Mesodermal cell (in vitro differentiated cells): ENCODE measurements at regions not wholly inside any gene's neighbourhood (a gene's known extent, or its start where the extent isn't known, plus 50 kb on each side); places are given as distances from the start of the nearest gene placed in this dataset.

Source experiments
- H3K27ac ChIP-seq: 2 replicates; pipeline ENCODE4 v1.7.0; 2013; ENCODE audit warnings: mild to moderate bottlenecking, low read depth, low read length, moderate library complexity; ENCODE audit not compliant: severe bottlenecking
- H3K36me3 ChIP-seq: 2 replicates; pipeline ENCODE4 v1.7.1; 2013; ENCODE audit warnings: mild to moderate bottlenecking, low read length, moderate library complexity; ENCODE audit not compliant: control insufficient read depth, insufficient read depth
- H3K4me1 ChIP-seq: one replicate; pipeline ENCODE4 v1.7.1; 2013; ENCODE audit warnings: mild to moderate bottlenecking, low read length; ENCODE audit not compliant: insufficient read depth, control insufficient read depth, poor library complexity, severe bottlenecking
- H3K4me3 ChIP-seq: 2 replicates; pipeline ENCODE4 v1.7.0; 2013; ENCODE audit warnings: low read length, control low read depth, mild to moderate bottlenecking; ENCODE audit not compliant: insufficient read depth, poor library complexity, severe bottlenecking; ENCODE audit errors: extremely low read depth
- H3K9me3 ChIP-seq: 2 replicates; pipeline ENCODE4 v1.7.1; 2013; ENCODE audit warnings: mild to moderate bottlenecking, low read length, moderate library complexity; ENCODE audit not compliant: control insufficient read depth
- whole genome bisulfite sequencing, 2 experiments: methylation state at CpG; one replicate each; pipeline ENCODE4 v1.1.5; 2013; ENCODE audit warnings: missing lambda C conversion rate in 2 of 2; ENCODE audit not compliant: insufficient coverage in 2 of 2; 5-methylcytosine and 5-hydroxymethylcytosine counted together

DNA sequence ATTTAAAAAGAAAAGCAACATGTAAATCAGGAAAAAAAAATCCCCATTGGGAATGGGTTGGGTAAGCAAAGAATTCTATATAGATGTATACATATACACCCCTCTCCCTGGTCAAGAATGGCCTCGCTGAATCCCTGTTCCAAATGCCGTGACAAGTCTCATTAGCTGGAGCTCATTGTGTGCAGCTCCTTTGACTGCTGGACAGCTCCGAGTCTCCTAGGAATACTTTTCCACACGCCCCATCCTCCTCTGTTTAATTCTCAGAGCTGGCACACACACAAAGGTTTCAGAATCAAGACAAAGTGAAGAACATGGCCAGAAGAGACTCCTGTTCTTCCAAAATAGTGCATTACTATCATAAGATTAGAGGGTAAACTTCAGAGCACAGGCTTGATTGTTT, 130.9 kb upstream of the MKLN1 start:
- Histone ChIP-seq H3K4me3 (no peak overlapping the region), H3K36me3 (no peaks in the 10 kb centered on the region), H3K4me1 (no peaks in the 10 kb centered on the region), H3K9me3 (no peaks in the 10 kb centered on the region), H3K27ac (no peak overlapping the region)
- 67 to 76% methylated on average over 4 of the region's 4 CpGs for WGBS, 2 experiments

GRCh38 chr7:131197920-131198615, 129.6 kb upstream of the MKLN1 start:
- WGBS, 2 experiments: 86 to 100% methylated on average over 1 to 2 of the region's 4 CpGs
- Histone ChIP-seq H3K4me3 (no peak overlapping the region), H3K4me1 (no peaks in the 10 kb centered on the region), H3K27ac (no peak overlapping the region), H3K36me3 (no peaks in the 10 kb centered on the region), H3K9me3 (no peaks in the 10 kb centered on the region)

DNA sequence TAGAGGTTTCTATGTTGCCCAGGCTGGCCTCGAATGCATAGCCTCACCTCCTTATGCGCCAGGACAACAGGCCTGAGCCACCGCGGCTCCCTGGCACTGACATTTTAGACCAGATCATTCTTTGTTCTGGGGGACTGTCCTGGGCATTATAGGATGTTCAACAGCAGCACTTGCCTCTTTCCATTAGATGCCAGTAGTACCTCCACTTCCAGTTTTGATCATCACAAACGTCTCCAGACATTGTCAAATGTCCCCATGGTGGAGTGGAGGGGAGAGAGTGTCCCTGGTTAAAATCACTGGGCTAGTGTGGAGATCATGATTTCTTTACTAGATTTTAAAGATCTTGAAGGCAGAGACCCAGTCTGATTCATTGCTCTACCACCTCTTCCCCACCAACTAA, 125.2 kb upstream of the MKLN1 start:
- H3K36me3 ChIP-seq: no peaks in the 10 kb centered on the region
- H3K4me3 ChIP-seq: no peak overlapping the region
- WGBS, 2 experiments: 93 to 96% methylated on average over 4 of the region's 5 CpGs
- no peaks in the 10 kb centered on the region for H3K4me1 ChIP-seq
- H3K9me3 ChIP-seq: no peaks in the 10 kb centered on the region
- H3K27ac ChIP-seq: no peak overlapping the region

- 90% methylated on average over 5 of the region's 5 CpGs for WGBS, 2 experiments
- no peak overlapping the region for H3K4me3 ChIP-seq
- no peaks in the 10 kb centered on the region for H3K36me3 ChIP-seq
- no peak overlapping the region for H3K27ac ChIP-seq
- no peaks in the 10 kb centered on the region for H3K9me3 ChIP-seq
- H3K4me1 ChIP-seq: no peaks in the 10 kb centered on the region
Observed at GRCh38 chr7:131203291-131203976, 124.2 kb upstream of the MKLN1 start.

GRCh38 chr7:131208777-131209176, 118.9 kb upstream of the MKLN1 start:
- H3K27ac ChIP-seq: no peak overlapping the region
- 85 to 93% methylated on average over 2 of the region's 3 CpGs for WGBS, 2 experiments
- no peaks in the 10 kb centered on the region for H3K9me3 ChIP-seq
- no peaks in the 10 kb centered on the region for H3K36me3 ChIP-seq
- H3K4me3 ChIP-seq: no peak overlapping the region
- no peaks in the 10 kb centered on the region for H3K4me1 ChIP-seq

DNA sequence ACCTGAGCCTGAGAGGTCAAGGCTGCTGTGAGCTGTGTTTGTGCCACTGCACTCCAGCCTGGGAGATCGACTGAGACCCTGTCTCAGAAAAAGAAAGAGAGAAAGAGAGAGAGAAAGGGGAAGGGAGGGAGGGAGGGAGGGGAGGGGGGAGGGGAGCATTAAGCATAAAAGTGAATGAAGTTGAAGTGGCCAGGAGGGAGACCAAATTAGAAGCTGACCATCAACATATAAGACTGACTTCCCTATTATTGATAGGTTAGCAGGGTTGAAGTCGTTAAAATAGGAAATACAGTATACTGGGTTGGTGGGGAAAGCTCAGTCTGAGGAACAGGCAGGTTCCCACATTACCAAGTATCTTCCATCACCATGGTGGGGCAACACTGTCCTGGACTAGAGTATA, 117.1 kb upstream of the MKLN1 start:
- Histone ChIP-seq H3K4me1 (no peaks in the 10 kb centered on the region), H3K4me3 (no peak overlapping the region), H3K36me3 (no peaks in the 10 kb centered on the region), H3K27ac (no peak overlapping the region), H3K9me3 (no peaks in the 10 kb centered on the region)
- no CpG with 5 or more reads among the region's 2 CpGs for WGBS, 2 experiments

DNA sequence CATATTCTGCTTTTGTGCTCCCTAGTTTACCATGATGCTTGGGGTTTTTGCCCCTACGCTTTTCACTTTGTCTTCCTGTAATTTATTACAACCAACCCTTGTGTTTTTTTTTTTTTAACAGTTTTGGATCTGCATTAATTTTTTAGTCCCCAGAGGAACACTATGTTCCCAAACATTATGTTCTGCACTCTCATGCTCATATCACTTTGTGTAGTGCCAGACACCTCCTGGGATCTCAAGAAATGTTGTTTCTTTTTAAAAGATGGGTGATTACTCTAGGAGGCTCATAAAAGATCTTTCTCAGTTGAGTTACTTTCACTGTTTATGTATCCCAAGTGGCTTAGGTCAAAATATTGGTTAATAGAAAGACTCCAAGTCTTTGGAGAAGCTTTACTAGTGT, 116.2 kb upstream of the MKLN1 start:
- Histone ChIP-seq H3K36me3 (no peaks in the 10 kb centered on the region), H3K9me3 (no peaks in the 10 kb centered on the region), H3K27ac (no peak overlapping the region), H3K4me1 (no peaks in the 10 kb centered on the region), H3K4me3 (no peak overlapping the region)
- WGBS, 2 experiments: no CpG with 5 or more reads among the region's 1 CpG

GRCh38 chr7:131212114-131212513, 115.6 kb upstream of the MKLN1 start:
- Histone ChIP-seq H3K4me3 (no peak overlapping the region), H3K27ac (no peak overlapping the region), H3K4me1 (no peaks in the 10 kb centered on the region), H3K9me3 (no peaks in the 10 kb centered on the region), H3K36me3 (no peaks in the 10 kb centered on the region)

- 75 to 100% methylated on average over 2 of the region's 3 CpGs for WGBS, 2 experiments
- H3K4me1 ChIP-seq: peaks cover 3% of the 10 kb centered on the region
Observed at GRCh38 chr7:131218727-131219128, 108.9 kb upstream of the MKLN1 start.

GRCh38 chr7:131219312-131220041, 108.2 kb upstream of the MKLN1 start:
- 92 to 93% methylated on average over 3 to 4 of the region's 8 CpGs for WGBS, 2 experiments
- peaks cover 3% of the 10 kb centered on the region for H3K4me1 ChIP-seq

More at GRCh38 chr7:131218727-131219128, 108.9 kb upstream of the MKLN1 start:
- Histone ChIP-seq H3K27ac (no peak overlapping the region), H3K36me3 (no peaks in the 10 kb centered on the region), H3K4me3 (no peak overlapping the region), H3K9me3 (no peaks in the 10 kb centered on the region)

DNA sequence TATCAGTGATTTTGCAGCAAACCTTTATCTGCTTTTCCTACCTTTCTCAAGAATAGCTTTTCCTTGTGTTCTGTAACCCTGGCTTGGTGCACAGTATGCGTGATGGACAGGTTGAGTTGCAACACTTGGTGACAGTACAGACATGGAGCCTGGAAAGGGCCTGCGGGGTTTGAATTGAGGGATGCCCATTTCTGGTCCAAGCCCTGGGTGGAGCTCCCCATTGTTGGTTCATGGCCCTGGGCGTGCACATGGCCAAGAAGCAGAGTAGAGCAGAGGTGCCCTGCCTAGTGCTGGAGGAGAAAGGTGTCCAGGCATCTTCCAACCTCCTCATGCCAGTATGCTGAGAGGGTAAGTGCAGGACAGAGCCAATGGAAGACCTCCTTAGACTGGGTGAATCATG, 106.6 kb upstream of the MKLN1 start:
- 94 to 97% methylated on average over 3 of the region's 3 CpGs for WGBS, 2 experiments

More at GRCh38 chr7:131219312-131220041, 108.2 kb upstream of the MKLN1 start:
- Histone ChIP-seq H3K9me3 (no peaks in the 10 kb centered on the region), H3K4me3 (no peak overlapping the region), H3K27ac (no peak overlapping the region), H3K36me3 (no peaks in the 10 kb centered on the region)

More for the DNA sequence above, 106.6 kb upstream of the MKLN1 start:
- Histone ChIP-seq H3K4me1 (peaks cover 3% of the 10 kb centered on the region), H3K9me3 (no peaks in the 10 kb centered on the region), H3K36me3 (no peaks in the 10 kb centered on the region), H3K27ac (no peak overlapping the region), H3K4me3 (no peak overlapping the region)
